CD4-positive, CD25-positive, alpha-beta regulatory T cell (primary cell): ENCODE measurements at regions not wholly inside any gene's neighbourhood (a gene's known extent, or its start where the extent isn't known, plus 50 kb on each side); places are given as distances from the start of the nearest gene placed in this dataset.
A peak's percentile ranks its signal among the peaks of the same experiment; 100 is the strongest.

Experiments
- ATAC-seq, 2 donors: fragments of 150-1000 bp; cut with Tn5 transposase; one replicate each; pipeline ENCODE4 v1.10.0; 2021; ENCODE audit warnings: low read depth in 2 of 2, moderate number of reproducible peaks in 2 of 2, moderate library complexity in 1 of 2
- DNase-seq, 3 donors: peaks; one replicate each; pipeline versions ENCODE4 v3.0.0 to v3.0.0-alpha.2; 2012 to 2022; ENCODE audit warnings: mixed read lengths in 1 of 3
- H3K27ac ChIP-seq: one replicate; pipeline ENCODE4 v1.7.0; 2013; ENCODE audit warnings: mild to moderate bottlenecking, low read length; ENCODE audit not compliant: insufficient read depth, poor library complexity, severe bottlenecking
- H3K27me3 ChIP-seq: one replicate; pipeline ENCODE4 v1.7.0; 2013; ENCODE audit warnings: low read length; ENCODE audit not compliant: control insufficient read depth, insufficient read depth
- H3K36me3 ChIP-seq: one replicate; pipeline ENCODE4 v1.7.0; 2013; ENCODE audit warnings: mild to moderate bottlenecking, low read length, moderate library complexity; ENCODE audit not compliant: control insufficient read depth, insufficient read depth
- H3K4me1 ChIP-seq: 2 replicates; pipeline ENCODE4 v1.7.0; 2013; ENCODE audit warnings: mild to moderate bottlenecking, low read length; ENCODE audit not compliant: insufficient read depth, control insufficient read depth, poor library complexity, severe bottlenecking
- H3K4me3 ChIP-seq: one replicate; pipeline ENCODE4 v1.7.0; 2013; ENCODE audit warnings: low read depth, mild to moderate bottlenecking, low read length, moderate library complexity
- H3K9me3 ChIP-seq, 2 experiments: 1 replicate in 1 of 2; 2 replicates in 1 of 2; pipeline ENCODE4 v1.7.0; 2013; ENCODE audit warnings: low read length in 2 of 2, mild to moderate bottlenecking in 1 of 2, moderate library complexity in 1 of 2; ENCODE audit not compliant: control insufficient read depth in 2 of 2
- H3K27ac Mint-ChIP-seq, 3 donors: one replicate each; pipeline ENCODE4 v1.8.0; 2020 to 2022; ENCODE audit warnings: mild to moderate bottlenecking in 3 of 3, mixed read lengths in 3 of 3, moderate library complexity in 2 of 3
- H3K27me3 Mint-ChIP-seq: one replicate; pipeline ENCODE4 v1.8.0; 2022; ENCODE audit warnings: mild to moderate bottlenecking, mixed read lengths
- H3K36me3 Mint-ChIP-seq: one replicate; pipeline ENCODE4 v1.8.0; 2020; ENCODE audit warnings: mixed read lengths
- H3K4me1 Mint-ChIP-seq, 4 donors: one replicate each; pipeline ENCODE4 v1.8.0; 2020 to 2022; ENCODE audit warnings: mixed read lengths in 4 of 4, mild to moderate bottlenecking in 1 of 4
- H3K4me3 Mint-ChIP-seq, 4 donors: one replicate each; pipeline ENCODE4 v1.8.0; 2020 to 2022; ENCODE audit warnings: mild to moderate bottlenecking in 4 of 4, mixed read lengths in 4 of 4, moderate library complexity in 3 of 4
- H3K9me3 Mint-ChIP-seq, 7 donors: one replicate each; pipeline ENCODE4 v1.8.0; 2020 to 2022; ENCODE audit warnings: mixed read lengths in 7 of 7, mild to moderate bottlenecking in 3 of 7, moderate library complexity in 2 of 7

DNA sequence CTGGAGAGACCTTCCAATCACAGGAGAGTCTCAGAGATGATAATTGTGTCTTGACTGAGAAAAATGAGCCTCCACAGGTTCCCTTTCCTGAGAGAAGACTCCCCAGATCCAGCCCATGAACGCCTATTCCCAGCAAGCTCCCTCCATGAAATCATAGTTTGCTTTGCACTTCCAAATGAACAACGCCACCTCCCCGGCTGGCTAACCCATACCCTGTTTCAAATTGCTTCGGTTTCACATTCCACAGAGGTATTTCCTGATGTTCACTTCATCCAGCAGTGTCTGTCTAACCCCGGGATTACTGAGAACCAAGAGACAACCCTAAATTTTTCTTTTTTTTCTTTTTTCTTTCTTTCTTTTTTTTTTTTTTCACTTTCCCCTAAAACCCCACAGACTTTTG, 124.1 kb upstream of the RFLNA start:
- no peak for DNase-seq
- H3K4me3 Mint-ChIP-seq, result no peak overlapping the region

DNA sequence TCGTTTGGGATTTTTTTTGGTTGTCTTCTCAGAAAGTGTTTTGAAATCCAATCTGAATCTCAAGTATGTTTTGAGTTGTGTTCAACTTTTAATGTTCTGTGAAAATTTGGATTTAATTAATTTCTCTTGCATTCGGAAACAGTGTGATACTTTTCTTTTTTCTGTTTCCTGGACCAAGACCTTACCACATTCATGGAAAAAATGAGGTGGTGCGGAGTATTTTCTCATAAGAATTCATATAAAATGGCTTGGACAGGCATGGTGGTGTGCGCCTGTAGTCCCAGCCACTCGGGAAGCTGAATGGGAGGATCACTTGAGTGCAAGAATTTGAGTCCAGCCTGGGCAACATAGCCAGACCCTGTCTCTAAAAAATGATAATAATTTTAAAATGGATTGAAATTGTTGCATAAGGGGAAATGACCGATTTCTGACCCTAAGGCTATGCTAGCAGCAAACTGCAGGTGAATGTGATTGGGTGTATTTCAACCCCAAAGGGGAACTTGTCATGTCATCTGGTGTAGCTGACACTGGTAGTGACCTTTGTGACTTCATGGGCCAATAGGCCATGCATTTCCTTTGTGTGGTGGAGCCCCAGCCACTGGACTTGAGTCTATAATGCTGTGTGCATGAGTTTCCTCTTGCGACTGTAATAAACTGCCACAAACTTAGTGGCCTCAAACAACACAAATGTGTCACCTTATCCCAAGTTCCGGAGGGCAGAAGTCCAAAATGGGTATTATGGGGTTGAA, 123.5 kb upstream of the RFLNA start:
- no peak overlapping the region for H3K4me3 Mint-ChIP-seq
- peaks cover 19% of the 10 kb centered on the region for H3K27me3 Mint-ChIP-seq
- ATAC-seq, result no peak

More for the DNA sequence above, 124.1 kb upstream of the RFLNA start:
- Mint-ChIP-seq H3K36me3 (no peaks in the 10 kb centered on the region), H3K9me3 (no peaks in the 10 kb centered on the region), H3K27me3 (peaks cover 19% of the 10 kb centered on the region), H3K4me1 (no peaks in the 10 kb centered on the region), H3K27ac (no peak overlapping the region)
- Histone ChIP-seq H3K4me3 (no peak overlapping the region), H3K9me3 (no peaks in the 10 kb centered on the region), H3K4me1 (no peaks in the 10 kb centered on the region), H3K36me3 (no peaks in the 10 kb centered on the region), H3K27ac (no peak overlapping the region), H3K27me3 (no peaks in the 10 kb centered on the region)
- ATAC-seq, result no peak

DNA sequence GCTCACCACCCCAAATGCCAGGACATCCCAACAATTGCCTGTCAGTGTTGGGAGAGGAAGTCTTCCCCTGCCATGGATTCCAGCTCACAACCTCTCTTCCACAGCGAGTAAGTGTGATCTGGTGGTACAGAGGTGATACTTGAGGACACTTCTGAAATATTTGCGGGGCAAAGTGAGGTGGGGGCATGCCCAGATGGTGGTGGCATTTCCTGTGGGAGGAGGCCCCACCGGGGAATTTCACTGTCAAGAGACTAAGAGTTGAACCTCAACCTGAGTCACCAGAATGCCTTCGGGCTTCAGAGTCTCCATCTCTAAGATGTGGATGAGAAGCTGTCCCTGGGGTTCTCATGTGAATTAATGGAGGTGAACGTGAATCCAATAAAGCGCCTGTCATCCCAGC, 122.3 kb upstream of the RFLNA start:
- no peak overlapping the region for H3K4me3 ChIP-seq
- H3K27me3 ChIP-seq, result no peaks in the 10 kb centered on the region
- H3K9me3 Mint-ChIP-seq, result no peaks in the 10 kb centered on the region
- peaks cover 15% of the 10 kb centered on the region for H3K27me3 Mint-ChIP-seq
- H3K27ac ChIP-seq, result no peak overlapping the region
- DNase-seq, result no peak
- no peaks in the 10 kb centered on the region for H3K4me1 ChIP-seq
- ATAC-seq, result no peak
- no peak overlapping the region for H3K27ac Mint-ChIP-seq
- no peaks in the 10 kb centered on the region for H3K36me3 ChIP-seq
- no peaks in the 10 kb centered on the region for H3K9me3 ChIP-seq
- no peak overlapping the region for H3K4me3 Mint-ChIP-seq
- H3K4me1 Mint-ChIP-seq, result no peaks in the 10 kb centered on the region
- H3K36me3 Mint-ChIP-seq, result no peaks in the 10 kb centered on the region

More for the DNA sequence above, 123.5 kb upstream of the RFLNA start:
- Histone ChIP-seq H3K9me3 (no peaks in the 10 kb centered on the region), H3K27ac (no peak overlapping the region), H3K36me3 (no peaks in the 10 kb centered on the region), H3K4me3 (no peak overlapping the region), H3K27me3 (no peaks in the 10 kb centered on the region), H3K4me1 (no peaks in the 10 kb centered on the region)
- Mint-ChIP-seq H3K9me3 (no peaks in the 10 kb centered on the region), H3K27ac (no peak overlapping the region), H3K36me3 (no peaks in the 10 kb centered on the region), H3K4me1 (no peaks in the 10 kb centered on the region)
- DNase-seq, result no peak

DNA sequence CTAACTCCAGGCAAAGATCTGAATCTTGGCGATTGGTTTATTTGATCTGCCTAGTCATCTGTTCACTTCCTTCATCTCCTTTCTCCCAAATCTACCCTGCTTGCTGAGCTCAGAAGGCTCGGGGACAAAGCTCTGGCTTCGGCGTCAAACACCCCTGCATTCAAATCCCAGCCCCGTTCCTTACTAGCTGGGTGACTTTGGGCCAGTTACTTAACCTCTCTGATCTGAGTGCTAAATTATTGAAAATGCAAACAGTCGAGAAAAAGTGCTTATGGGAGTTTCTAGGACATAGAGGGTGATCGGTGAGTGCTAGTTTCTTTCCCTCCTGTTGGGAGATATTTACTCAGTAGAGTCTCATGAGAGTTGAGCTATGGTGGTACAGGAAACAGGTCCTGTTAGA, 121.2 kb upstream of the RFLNA start:
- Mint-ChIP-seq H3K9me3 (no peaks in the 10 kb centered on the region), H3K36me3 (no peaks in the 10 kb centered on the region), H3K27me3 (peaks cover 14% of the 10 kb centered on the region), H3K4me3 (peak overlapping the region in 1 of 4 donors; percentile 86), H3K4me1 (no peaks in the 10 kb centered on the region), H3K27ac (no peak overlapping the region)
- Histone ChIP-seq H3K27ac (no peak overlapping the region), H3K36me3 (no peaks in the 10 kb centered on the region), H3K27me3 (no peaks in the 10 kb centered on the region), H3K4me1 (no peaks in the 10 kb centered on the region), H3K9me3 (no peaks in the 10 kb centered on the region), H3K4me3 (no peak overlapping the region)
- DNase-seq (no peak), ATAC-seq (no peak)

DNA sequence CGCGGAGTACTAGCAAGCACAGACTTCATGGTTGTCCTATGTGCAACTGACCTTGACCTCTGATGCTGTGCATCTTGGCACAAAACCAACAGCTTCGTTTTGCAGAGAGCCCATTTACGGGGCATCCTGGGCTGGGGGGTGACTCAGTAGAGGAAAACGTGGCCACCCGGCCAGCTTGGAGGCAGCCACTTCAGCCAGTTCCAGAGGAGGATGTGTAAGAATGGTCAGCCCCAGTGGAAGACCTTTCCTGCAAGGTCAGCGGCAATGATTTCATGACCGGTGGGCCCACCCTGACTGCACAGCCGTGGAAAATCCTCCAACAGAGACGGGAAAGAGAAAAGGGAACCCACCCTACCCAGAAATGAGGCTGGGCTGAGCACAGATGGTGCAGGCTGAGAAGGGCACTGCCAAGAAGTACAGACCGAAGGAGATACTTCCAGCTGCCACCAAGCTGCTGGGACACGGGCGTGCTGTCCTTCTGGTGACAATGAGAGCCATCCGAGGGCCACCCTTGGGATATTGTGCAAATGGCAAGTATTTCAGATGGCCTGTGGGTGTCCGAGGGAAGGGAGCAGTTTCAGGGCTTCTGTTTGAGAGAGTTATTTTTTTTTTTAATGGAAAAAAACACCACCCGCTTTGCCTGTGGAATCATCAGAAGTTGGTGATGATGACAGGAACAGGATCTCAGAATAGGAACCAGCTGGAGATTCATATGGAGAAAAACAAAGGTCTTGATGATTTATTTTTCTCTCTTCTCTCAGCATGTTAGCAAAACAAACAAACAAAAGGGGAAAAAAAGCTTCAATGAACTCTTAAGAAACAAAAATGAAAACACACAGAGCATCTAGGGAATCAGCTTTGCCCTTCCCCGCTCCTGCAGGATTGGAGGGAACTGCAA, 120.2 kb upstream of the RFLNA start:
- Mint-ChIP-seq H3K27ac (no peak overlapping the region), H3K4me3 (no peak overlapping the region), H3K4me1 (no peaks in the 10 kb centered on the region), H3K27me3 (peaks cover 14% of the 10 kb centered on the region), H3K36me3 (no peaks in the 10 kb centered on the region), H3K9me3 (no peaks in the 10 kb centered on the region)
- Histone ChIP-seq H3K36me3 (no peaks in the 10 kb centered on the region), H3K27me3 (no peaks in the 10 kb centered on the region), H3K4me1 (no peaks in the 10 kb centered on the region), H3K27ac (no peak overlapping the region), H3K4me3 (no peak overlapping the region), H3K9me3 (no peaks in the 10 kb centered on the region)
- DNase-seq, result no peak
- no peak for ATAC-seq

DNA sequence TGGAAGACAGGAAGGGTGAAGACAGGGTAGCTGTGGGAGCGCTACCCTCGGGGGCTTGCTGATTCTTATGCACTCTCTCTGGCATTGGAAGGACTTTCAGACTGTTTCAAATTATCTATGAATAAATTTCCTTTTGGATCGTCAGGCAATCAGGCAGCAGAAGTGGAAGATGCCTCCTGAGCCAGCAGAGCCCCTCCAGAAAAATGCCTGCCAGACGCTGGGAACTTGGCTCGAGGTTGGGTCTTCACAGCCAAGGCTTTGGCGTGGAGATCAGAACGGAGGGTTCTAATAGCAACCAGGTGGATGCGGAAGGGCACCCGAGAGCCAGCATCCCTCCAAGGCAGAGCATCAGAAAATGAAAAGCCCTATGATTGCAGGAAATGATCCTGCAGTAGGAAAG, 119.2 kb upstream of the RFLNA start:
- Mint-ChIP-seq H3K36me3 (no peaks in the 10 kb centered on the region), H3K9me3 (no peaks in the 10 kb centered on the region), H3K4me1 (no peaks in the 10 kb centered on the region), H3K27me3 (peaks cover 14% of the 10 kb centered on the region), H3K4me3 (no peak overlapping the region), H3K27ac (peak overlapping the region in 1 of 3 donors; percentile 15)
- Histone ChIP-seq H3K36me3 (no peaks in the 10 kb centered on the region), H3K27ac (no peak overlapping the region), H3K27me3 (no peaks in the 10 kb centered on the region), H3K9me3 (no peaks in the 10 kb centered on the region), H3K4me1 (no peaks in the 10 kb centered on the region), H3K4me3 (no peak overlapping the region)
- DNase-seq (no peak), ATAC-seq (no peak)

DNA sequence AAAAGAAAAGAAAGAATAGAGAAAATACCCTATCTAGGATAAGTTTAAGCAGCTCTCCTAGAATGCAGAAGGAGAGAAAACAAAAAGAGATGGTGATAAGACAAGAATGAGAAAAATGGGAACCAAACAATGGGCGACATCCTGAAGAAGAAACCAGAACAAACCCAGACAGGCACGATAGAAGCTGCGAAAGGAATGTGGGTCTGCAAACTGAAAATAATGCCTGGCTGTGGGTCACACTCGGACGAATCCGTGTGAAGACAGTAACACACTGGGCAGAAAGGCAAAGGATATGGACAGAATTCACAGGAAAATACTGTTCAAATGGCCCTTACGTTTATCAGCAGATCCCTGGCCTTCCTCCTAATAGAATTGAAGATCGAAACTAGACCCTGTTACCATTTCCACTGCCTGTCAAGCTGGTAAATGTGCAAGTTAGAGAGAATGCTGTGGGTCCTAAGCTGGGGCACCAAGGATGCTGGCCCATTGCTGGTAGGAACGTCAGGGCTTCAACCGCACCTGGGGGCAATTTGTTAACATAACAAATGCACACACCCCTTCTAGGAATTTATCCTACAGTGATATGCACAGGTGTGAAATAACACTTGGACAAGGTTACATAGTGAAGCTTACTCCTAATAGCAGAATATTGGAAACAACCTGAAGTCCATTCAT, 117.5 kb upstream of the RFLNA start:
- H3K36me3 Mint-ChIP-seq, result no peaks in the 10 kb centered on the region
- Histone ChIP-seq H3K4me3 (no peak overlapping the region), H3K27ac (no peak overlapping the region), H3K27me3 (no peaks in the 10 kb centered on the region), H3K36me3 (no peaks in the 10 kb centered on the region), H3K4me1 (no peaks in the 10 kb centered on the region), H3K9me3 (no peaks in the 10 kb centered on the region)
- DNase-seq, result no peak
- H3K4me1 Mint-ChIP-seq, result no peaks in the 10 kb centered on the region
- no peak overlapping the region for H3K4me3 Mint-ChIP-seq
- H3K27me3 Mint-ChIP-seq, result peaks cover 14% of the 10 kb centered on the region
- H3K9me3 Mint-ChIP-seq, result peaks cover 0 to 1% (median 0%) of the 10 kb centered on the region in 7 donors
- no peak overlapping the region for H3K27ac Mint-ChIP-seq
- ATAC-seq, result no peak
